GM20000 (cell line): ENCODE measurements at regions not wholly inside any gene's neighbourhood (a gene's known extent, or its start where the extent isn't known, plus 50 kb on each side); places are given as distances from the start of the nearest gene placed in this dataset.

ENCODE experiments used
- DNase-seq: peaks from one replicate; pipeline ENCODE4 v3.0.0; 2012; ENCODE audit warnings: low spot score
- TF ChIP-seq, protein P1 (sequence below): IDR thresholded peaks from 2 replicates; pipeline ENCODE4 v1.5.1; 2012; ENCODE audit warnings: mild to moderate bottlenecking, control low read depth; ENCODE audit errors: extremely low read depth, missing control alignments

DNA sequence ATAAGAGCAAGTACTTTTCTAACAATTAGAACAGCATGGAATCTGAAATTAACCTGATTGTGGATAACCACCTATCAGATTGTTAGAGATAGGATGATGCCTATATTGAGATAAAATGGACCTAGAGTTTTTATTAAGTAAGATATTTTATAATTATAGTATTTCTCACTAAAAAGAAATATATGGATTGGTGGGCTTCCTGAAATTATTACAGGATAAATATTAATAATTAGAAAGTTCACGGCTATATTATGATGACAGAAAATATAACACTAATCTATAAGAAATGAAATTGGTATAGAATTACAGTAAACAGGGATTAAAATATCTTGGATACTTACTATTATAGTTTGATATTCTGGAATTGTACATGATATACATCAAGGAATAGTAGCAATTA lies 378.0 kb upstream of the SPRY2 start:
- TF ChIP-seq, protein P1, sequence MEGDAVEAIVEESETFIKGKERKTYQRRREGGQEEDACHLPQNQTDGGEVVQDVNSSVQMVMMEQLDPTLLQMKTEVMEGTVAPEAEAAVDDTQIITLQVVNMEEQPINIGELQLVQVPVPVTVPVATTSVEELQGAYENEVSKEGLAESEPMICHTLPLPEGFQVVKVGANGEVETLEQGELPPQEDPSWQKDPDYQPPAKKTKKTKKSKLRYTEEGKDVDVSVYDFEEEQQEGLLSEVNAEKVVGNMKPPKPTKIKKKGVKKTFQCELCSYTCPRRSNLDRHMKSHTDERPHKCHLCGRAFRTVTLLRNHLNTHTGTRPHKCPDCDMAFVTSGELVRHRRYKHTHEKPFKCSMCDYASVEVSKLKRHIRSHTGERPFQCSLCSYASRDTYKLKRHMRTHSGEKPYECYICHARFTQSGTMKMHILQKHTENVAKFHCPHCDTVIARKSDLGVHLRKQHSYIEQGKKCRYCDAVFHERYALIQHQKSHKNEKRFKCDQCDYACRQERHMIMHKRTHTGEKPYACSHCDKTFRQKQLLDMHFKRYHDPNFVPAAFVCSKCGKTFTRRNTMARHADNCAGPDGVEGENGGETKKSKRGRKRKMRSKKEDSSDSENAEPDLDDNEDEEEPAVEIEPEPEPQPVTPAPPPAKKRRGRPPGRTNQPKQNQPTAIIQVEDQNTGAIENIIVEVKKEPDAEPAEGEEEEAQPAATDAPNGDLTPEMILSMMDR, result no peak
- DNase-seq, result no peak

DNA sequence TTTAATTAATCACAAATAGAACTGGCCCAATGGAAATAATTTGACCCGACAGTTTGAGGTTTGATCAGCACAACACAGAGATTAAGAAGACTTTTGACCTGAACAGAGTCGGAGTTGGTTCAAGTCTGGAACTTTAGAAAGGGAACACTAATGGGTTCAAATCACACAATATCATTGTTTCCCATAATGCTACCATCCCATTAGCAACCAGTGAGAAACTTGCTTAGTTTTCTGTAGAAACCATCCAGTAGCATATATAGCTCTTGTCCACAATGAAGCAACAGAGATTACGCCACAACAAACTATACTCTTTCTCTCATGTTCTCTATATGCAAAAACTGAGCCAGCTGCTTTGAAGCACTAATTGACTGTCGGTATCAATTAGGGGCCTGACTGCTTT lies 376.9 kb upstream of the SPRY2 start:
- DNase-seq, result no peak
- TF ChIP-seq, protein P1, result no peak

DNA sequence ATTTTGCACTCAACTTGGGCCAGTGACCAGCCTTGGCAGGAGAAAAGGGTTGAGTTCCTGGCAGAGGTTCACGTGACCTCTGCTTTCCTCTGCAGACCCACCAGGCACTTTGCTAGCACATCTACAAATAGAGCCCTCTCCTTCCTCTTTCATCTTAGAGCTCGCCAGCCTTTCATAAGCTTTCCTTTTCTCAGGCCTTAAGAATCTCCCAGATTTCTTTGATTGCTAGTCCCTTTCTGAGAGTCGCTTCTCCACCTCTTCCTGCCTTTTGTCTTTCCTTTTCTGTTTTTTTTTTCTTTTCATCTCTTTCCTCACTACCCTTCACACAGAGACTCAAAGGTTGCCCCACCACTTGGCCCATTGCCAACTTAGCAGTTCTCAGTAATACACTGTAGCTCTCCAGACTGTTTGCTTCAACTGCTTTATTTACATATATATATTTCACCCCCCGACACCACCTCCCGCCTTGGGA lies 375.7 kb upstream of the SPRY2 start:
- no peak for DNase-seq
- TF ChIP-seq, protein P1, result no peak

DNA sequence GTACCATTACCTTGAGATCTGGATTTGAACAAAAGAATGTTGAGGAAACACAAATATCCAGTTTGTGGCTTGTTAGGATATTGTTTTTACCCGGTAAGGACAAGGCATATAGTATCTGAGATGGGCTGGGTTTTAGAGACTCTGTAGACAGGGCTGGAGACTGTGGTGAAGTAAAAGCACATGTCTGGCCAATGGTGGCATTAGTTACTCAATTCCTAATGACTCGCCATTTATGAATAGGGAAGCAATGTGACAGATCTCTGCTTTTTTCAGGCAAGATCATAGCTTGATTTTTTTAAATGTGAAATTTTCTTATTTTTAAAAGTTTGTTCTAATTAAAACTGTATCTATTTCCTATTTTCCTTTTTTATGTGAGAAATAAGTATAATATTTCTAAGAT lies 371.1 kb upstream of the SPRY2 start:
- TF ChIP-seq, protein P1, result no peak
- no peak for DNase-seq

DNA sequence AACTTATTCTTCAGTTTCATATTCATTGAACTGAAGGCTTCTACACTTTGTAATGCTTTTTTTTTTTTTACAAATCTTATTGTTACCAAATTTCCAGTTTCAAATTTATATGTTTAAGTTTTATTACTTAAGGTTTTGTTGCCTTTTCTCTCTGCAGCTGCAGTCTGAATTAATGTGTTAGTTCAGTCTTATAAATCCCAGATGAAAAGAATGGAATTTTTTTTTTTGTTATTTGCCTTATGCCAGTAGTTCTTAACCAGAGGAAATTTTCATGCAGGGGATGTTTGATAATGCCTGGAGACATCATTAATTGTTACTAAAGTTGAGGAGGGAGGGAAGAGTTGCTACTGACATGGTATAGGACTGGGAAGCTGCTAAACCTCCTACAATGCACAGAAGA lies 367.9 kb upstream of the SPRY2 start:
- TF ChIP-seq, protein P1, result no peak
- DNase-seq, result no peak

DNA sequence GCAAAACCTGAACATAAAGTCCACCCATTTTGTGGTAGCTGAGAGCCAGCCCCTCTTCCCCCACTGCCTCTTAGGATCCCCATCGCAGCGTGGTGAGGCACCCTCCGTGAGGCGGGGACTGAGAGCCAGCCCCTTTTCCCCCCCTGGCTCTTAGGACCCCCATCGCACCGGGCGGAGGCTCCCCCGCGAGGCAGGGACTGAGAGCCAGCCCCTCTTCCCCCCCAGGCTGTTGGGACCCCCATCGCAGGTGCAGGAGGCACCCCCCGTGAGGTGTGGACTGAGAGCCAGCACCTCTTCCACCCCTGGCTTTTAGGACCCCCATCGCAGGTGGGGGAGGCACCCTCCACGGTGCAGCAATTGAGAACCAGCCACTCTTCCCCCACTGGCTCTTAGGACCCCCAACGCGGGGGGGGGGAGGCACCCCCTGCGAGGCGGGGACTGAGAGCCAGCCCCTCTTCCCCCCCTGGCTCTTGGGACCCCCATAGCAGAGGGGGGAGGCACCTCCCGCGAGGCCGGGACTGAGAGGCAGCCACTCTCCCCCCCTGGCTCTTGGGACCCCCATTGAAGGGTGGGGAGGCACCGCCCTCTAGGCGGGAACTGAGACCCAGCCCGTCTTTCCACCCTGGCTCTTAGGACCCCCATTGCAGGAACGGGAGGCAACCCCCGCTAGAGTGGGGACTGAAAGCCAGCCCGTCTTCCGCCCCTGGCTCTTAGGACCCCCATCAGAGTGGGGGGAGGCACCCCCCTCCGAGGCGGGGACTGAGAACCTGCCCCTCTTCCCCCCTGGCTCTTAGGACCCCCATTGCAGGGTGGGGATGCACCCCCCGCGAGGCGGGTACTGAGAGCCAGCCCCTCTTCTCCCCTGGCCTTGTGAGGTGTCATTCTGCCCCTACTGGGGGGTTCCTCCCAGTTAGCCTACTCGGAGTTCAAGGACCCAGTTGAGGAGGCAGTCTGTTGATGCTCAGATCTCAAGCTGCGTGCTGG lies 366.4 kb upstream of the SPRY2 start:
- no peak for DNase-seq
- TF ChIP-seq, protein P1, result no peak

DNA sequence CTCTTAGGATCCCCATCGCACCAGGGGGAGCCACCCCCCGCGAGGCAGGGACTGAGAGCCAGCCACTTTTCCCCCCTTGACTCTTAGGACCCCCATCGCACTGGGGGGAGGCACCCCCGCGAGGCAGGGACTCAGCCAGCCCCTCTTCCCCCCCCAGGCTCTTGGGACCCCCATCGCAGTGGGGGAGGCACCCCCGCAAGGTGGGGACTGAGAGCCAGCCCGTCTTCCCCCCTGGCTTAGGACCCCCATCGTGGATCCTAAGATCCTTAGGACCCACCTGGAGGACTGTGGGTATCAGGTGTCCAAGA lies 365.2 kb upstream of the SPRY2 start:
- TF ChIP-seq, protein P1, result no peak

More for the DNA sequence above, 365.2 kb upstream of the SPRY2 start:
- DNase-seq, result no peak
